WTC11 (cell line): ENCODE measurements at regions not wholly inside any gene's neighbourhood (a gene's known extent, or its start where the extent isn't known, plus 50 kb on each side); places are given as distances from the start of the nearest gene placed in this dataset.

Source experiments
- ATAC-seq: fragments of 200-7000 bp; cut with Tn5 transposase; 2 replicates; pipeline ENCODE4 v1.10.0; 2021; ENCODE audit warnings: mild to moderate bottlenecking, moderate library complexity
- CTCF ChIA-PET: fragments of 300-600 bp; sonication (Branson Sonifier 250); formaldehyde crosslinking; loops from one replicate; lab custom pipeline; 2021; ENCODE audit warnings: antibody characterized with exemption; lab: Charles Lee
- POLR2A ChIA-PET: fragments of 350-600 bp; sonication (Branson Sonifier 250); formaldehyde crosslinking; loops from one replicate; lab custom pipeline; 2021; ENCODE audit warnings: antibody characterized with exemption; lab: Charles Lee
- DNase-seq: peaks from one replicate; pipeline ENCODE4 v3.0.0; 2021; ENCODE audit warnings: low spot score
- H3K27ac Mint-ChIP-seq: 2 replicates; pipeline ENCODE4 v1.8.0; 2021; ENCODE audit warnings: mixed read lengths
- H3K27me3 Mint-ChIP-seq: 2 replicates; pipeline ENCODE4 v1.8.0; 2021; ENCODE audit warnings: low read depth, mild to moderate bottlenecking, moderate library complexity, mixed read lengths
- H3K36me3 Mint-ChIP-seq: 2 replicates; pipeline ENCODE4 v1.8.0; 2021; ENCODE audit warnings: mixed read lengths
- H3K4me1 Mint-ChIP-seq: 2 replicates; pipeline ENCODE4 v1.8.0; 2022; ENCODE audit warnings: mixed read lengths
- H3K4me3 Mint-ChIP-seq: 2 replicates; pipeline ENCODE4 v1.8.0; 2021; ENCODE audit warnings: mild to moderate bottlenecking, moderate library complexity, mixed read lengths
- H3K9me3 Mint-ChIP-seq: 2 replicates; pipeline ENCODE4 v1.8.0; 2021; ENCODE audit warnings: mixed read lengths
- ERG ChIP-seq: fragments of 250-450 bp; sonication (Bioruptor Pico); IDR thresholded peaks from 2 replicates; pipeline ENCODE4 v1.8.0; 2021; ENCODE audit warnings: mild to moderate bottlenecking
- FOXJ3 ChIP-seq: sonication (generic); formaldehyde crosslinking; IDR thresholded peaks from 2 replicates; pipeline ENCODE4 v1.9.0; 2021; ENCODE audit warnings: missing genetic modification reagents, mild to moderate bottlenecking, borderline replicate concordance
- NR2C2 ChIP-seq: sonication (generic); formaldehyde crosslinking; IDR thresholded peaks from 2 replicates; pipeline ENCODE4 v1.8.0; 2022; ENCODE audit warnings: mild to moderate bottlenecking, missing genetic modification reagents
- RELA ChIP-seq: sonication (generic); formaldehyde crosslinking; IDR thresholded peaks from 2 replicates; pipeline ENCODE4 v1.8.1; 2022; ENCODE audit warnings: missing genetic modification reagents, mild to moderate bottlenecking, borderline replicate concordance
- SP1 ChIP-seq: sonication (generic); formaldehyde crosslinking; conservative IDR thresholded peaks from 2 replicates; pipeline ENCODE4 v1.8.1; 2022; ENCODE audit warnings: missing genetic modification reagents
- ZNF281 ChIP-seq: sonication (generic); formaldehyde crosslinking; IDR thresholded peaks from 2 replicates; pipeline ENCODE4 v1.8.0; 2023; ENCODE audit warnings: mild to moderate bottlenecking, missing genetic modification reagents
- ZNF425 ChIP-seq: fragments of 250-450 bp; sonication (Bioruptor Pico); conservative IDR thresholded peaks from 2 replicates; pipeline ENCODE4 v1.9.0; 2021; ENCODE audit warnings: mild to moderate bottlenecking
- TF ChIP-seq, protein P1 (sequence below): sonication (generic); formaldehyde crosslinking; conservative IDR thresholded peaks from 2 replicates; pipeline ENCODE4 v1.8.1; 2022; ENCODE audit warnings: mild to moderate bottlenecking, missing genetic modification reagents
- TF ChIP-seq, protein P2 (sequence below): sonication (generic); formaldehyde crosslinking; IDR thresholded peaks from 2 replicates; pipeline ENCODE4 v1.8.0; 2022; ENCODE audit warnings: mild to moderate bottlenecking, missing genetic modification reagents
- TF ChIP-seq, protein P3 (sequence below): sonication (generic); formaldehyde crosslinking; IDR thresholded peaks from 2 replicates; pipeline ENCODE4 v1.8.0; 2022; ENCODE audit warnings: missing genetic modification reagents
- TF ChIP-seq, protein P4 (sequence below): sonication (generic); formaldehyde crosslinking; IDR thresholded peaks from 2 replicates; pipeline ENCODE4 v1.8.0; 2022; ENCODE audit warnings: mild to moderate bottlenecking, missing genetic modification reagents

- H3K27ac Mint-ChIP-seq, result no peak overlapping the region
- ChIA-PET POLR2A (no interaction called here), CTCF (no interaction called here)
- DNase-seq, result no peak
- no peaks in the 10 kb centered on the region for H3K4me1 Mint-ChIP-seq
- H3K36me3 Mint-ChIP-seq, result no peaks in the 10 kb centered on the region
- H3K4me3 Mint-ChIP-seq, result no peak overlapping the region
- H3K27me3 Mint-ChIP-seq, result no peaks in the 10 kb centered on the region
- TF ChIP-seq, protein P1, sequence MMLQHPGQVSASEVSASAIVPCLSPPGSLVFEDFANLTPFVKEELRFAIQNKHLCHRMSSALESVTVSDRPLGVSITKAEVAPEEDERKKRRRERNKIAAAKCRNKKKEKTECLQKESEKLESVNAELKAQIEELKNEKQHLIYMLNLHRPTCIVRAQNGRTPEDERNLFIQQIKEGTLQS, result no peak
- TF ChIP-seq RELA, result no peak
- TF ChIP-seq, protein P2, sequence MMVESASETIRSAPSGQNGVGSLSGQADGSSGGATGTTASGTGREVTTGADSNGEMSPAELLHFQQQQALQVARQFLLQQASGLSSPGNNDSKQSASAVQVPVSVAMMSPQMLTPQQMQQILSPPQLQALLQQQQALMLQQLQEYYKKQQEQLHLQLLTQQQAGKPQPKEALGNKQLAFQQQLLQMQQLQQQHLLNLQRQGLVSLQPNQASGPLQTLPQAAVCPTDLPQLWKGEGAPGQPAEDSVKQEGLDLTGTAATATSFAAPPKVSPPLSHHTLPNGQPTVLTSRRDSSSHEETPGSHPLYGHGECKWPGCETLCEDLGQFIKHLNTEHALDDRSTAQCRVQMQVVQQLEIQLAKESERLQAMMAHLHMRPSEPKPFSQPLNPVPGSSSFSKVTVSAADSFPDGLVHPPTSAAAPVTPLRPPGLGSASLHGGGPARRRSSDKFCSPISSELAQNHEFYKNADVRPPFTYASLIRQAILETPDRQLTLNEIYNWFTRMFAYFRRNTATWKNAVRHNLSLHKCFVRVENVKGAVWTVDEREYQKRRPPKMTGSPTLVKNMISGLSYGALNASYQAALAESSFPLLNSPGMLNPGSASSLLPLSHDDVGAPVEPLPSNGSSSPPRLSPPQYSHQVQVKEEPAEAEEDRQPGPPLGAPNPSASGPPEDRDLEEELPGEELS (CRISPR knock-in tag), result no peak
- H3K9me3 Mint-ChIP-seq, result no peaks in the 10 kb centered on the region
- ATAC-seq, result no peak
Observed at GRCh38 chr4:57905965-57906364, 795.8 kb upstream of the IGFBP7 start.

- Mint-ChIP-seq H3K36me3 (no peaks in the 10 kb centered on the region), H3K4me3 (no peak overlapping the region), H3K9me3 (no peaks in the 10 kb centered on the region), H3K27ac (no peak overlapping the region), H3K4me1 (no peaks in the 10 kb centered on the region), H3K27me3 (no peaks in the 10 kb centered on the region)
- ChIA-PET CTCF (no interaction called here), POLR2A (no interaction called here)
- TF ChIP-seq, protein P3, sequence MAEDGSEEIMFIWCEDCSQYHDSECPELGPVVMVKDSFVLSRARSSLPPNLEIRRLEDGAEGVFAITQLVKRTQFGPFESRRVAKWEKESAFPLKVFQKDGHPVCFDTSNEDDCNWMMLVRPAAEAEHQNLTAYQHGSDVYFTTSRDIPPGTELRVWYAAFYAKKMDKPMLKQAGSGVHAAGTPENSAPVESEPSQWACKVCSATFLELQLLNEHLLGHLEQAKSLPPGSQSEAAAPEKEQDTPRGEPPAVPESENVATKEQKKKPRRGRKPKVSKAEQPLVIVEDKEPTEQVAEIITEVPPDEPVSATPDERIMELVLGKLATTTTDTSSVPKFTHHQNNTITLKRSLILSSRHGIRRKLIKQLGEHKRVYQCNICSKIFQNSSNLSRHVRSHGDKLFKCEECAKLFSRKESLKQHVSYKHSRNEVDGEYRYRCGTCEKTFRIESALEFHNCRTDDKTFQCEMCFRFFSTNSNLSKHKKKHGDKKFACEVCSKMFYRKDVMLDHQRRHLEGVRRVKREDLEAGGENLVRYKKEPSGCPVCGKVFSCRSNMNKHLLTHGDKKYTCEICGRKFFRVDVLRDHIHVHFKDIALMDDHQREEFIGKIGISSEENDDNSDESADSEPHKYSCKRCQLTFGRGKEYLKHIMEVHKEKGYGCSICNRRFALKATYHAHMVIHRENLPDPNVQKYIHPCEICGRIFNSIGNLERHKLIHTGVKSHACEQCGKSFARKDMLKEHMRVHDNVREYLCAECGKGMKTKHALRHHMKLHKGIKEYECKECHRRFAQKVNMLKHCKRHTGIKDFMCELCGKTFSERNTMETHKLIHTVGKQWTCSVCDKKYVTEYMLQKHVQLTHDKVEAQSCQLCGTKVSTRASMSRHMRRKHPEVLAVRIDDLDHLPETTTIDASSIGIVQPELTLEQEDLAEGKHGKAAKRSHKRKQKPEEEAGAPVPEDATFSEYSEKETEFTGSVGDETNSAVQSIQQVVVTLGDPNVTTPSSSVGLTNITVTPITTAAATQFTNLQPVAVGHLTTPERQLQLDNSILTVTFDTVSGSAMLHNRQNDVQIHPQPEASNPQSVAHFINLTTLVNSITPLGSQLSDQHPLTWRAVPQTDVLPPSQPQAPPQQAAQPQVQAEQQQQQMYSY (CRISPR knock-in tag), result no peak
- TF ChIP-seq ZNF281 (CRISPR knock-in tag) (no peak), SP1 (CRISPR knock-in tag) (no peak), ZNF425 (CRISPR knock-in tag) (no peak), FOXJ3 (CRISPR knock-in tag) (no peak), ERG (CRISPR knock-in tag) (no peak), NR2C2 (CRISPR knock-in tag) (no peak)
- TF ChIP-seq, protein P4, sequence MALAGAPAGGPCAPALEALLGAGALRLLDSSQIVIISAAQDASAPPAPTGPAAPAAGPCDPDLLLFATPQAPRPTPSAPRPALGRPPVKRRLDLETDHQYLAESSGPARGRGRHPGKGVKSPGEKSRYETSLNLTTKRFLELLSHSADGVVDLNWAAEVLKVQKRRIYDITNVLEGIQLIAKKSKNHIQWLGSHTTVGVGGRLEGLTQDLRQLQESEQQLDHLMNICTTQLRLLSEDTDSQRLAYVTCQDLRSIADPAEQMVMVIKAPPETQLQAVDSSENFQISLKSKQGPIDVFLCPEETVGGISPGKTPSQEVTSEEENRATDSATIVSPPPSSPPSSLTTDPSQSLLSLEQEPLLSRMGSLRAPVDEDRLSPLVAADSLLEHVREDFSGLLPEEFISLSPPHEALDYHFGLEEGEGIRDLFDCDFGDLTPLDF (CRISPR knock-in tag), result no peak
- ATAC-seq (no peak), DNase-seq (no peak)
Observed at GRCh38 chr4:57877047-57877458, 766.9 kb upstream of the IGFBP7 start.
